CD4-positive, alpha-beta T cell (primary cell): ENCODE measurements at regions not wholly inside any gene's neighbourhood (a gene's known extent, or its start where the extent isn't known, plus 50 kb on each side); places are given as distances from the start of the nearest gene placed in this dataset.

ENCODE experiments used
- ATAC-seq: fragments of 200-7000 bp; cut with Tn5 transposase; one replicate; pipeline ENCODE4 v1.10.0; 2022; ENCODE audit warnings: mild to moderate bottlenecking; ENCODE audit not compliant: poor library complexity
- CTCF ChIA-PET: fragments of 350-600 bp; sonication (Branson Sonifier 250); formaldehyde crosslinking; loops from one replicate; lab custom pipeline; 2021; ENCODE audit warnings: antibody characterized with exemption, inconsistent platforms; lab: Charles Lee
- POLR2A ChIA-PET: fragments of 350-600 bp; sonication (Branson Sonifier 250); formaldehyde crosslinking; loops from one replicate; lab custom pipeline; 2021; ENCODE audit warnings: antibody characterized with exemption, inconsistent platforms; lab: Charles Lee
- DNase-seq, 14 experiments: peaks; one replicate each; pipeline ENCODE4 v3.0.0-alpha.2; 2013 to 2020; ENCODE audit warnings: mixed read lengths in 2 of 14
- H3K27ac ChIP-seq, 2 donors: one replicate each; pipeline versions ENCODE4 v1.5.1 to v1.7.0; 2013; ENCODE audit warnings: low read length in 2 of 2, low read depth in 1 of 2, mild to moderate bottlenecking in 1 of 2
- H3K27me3 ChIP-seq, 2 experiments: 1 replicate in 1 of 2; 2 replicates in 1 of 2; pipeline versions ENCODE4 v1.6.1 to v1.7.0; 2013; ENCODE audit warnings: low read length in 2 of 2, control low read depth in 1 of 2, mild to moderate bottlenecking in 1 of 2, moderate library complexity in 1 of 2; ENCODE audit not compliant: insufficient read depth in 2 of 2, control insufficient read depth in 1 of 2
- H3K36me3 ChIP-seq: one replicate; pipeline ENCODE4 v1.6.1; 2013; ENCODE audit warnings: low read length, control low read depth; ENCODE audit not compliant: insufficient read depth
- H3K4me1 ChIP-seq: one replicate; pipeline ENCODE4 v1.6.1; 2013; ENCODE audit warnings: low read length, control low read depth; ENCODE audit not compliant: insufficient read depth
- H3K4me3 ChIP-seq: one replicate; pipeline ENCODE4 v1.5.1; 2013; ENCODE audit warnings: mild to moderate bottlenecking, low read length, moderate library complexity
- H3K9me3 ChIP-seq, 2 experiments: 1 replicate in 1 of 2; 2 replicates in 1 of 2; pipeline versions ENCODE4 v1.6.1 to v1.7.0; 2013; ENCODE audit warnings: low read length in 2 of 2, mild to moderate bottlenecking in 2 of 2, control low read depth in 1 of 2, moderate library complexity in 1 of 2; ENCODE audit not compliant: control insufficient read depth in 1 of 2, insufficient read depth in 1 of 2
- H3K27ac Mint-ChIP-seq: one replicate; pipeline ENCODE4 v1.8.0; 2020; ENCODE audit warnings: mixed read lengths
- H3K27me3 Mint-ChIP-seq: one replicate; pipeline ENCODE4 v1.8.0; 2021; ENCODE audit warnings: mixed read lengths
- H3K36me3 Mint-ChIP-seq: one replicate; pipeline ENCODE4 v1.8.0; 2021; ENCODE audit warnings: low read depth, mixed read lengths
- H3K4me1 Mint-ChIP-seq: one replicate; pipeline ENCODE4 v1.8.0; 2021; ENCODE audit warnings: low read depth, mixed read lengths
- H3K4me3 Mint-ChIP-seq: one replicate; pipeline ENCODE4 v1.8.0; 2020; ENCODE audit warnings: mild to moderate bottlenecking, mixed read lengths
- H3K9me3 Mint-ChIP-seq: one replicate; pipeline ENCODE4 v1.8.0; 2020; ENCODE audit warnings: mixed read lengths
- CTCF ChIP-seq: fragments of 200-600 bp; IDR thresholded peaks from one replicate; pipeline ENCODE4 v1.8.0; 2022; ENCODE audit warnings: antibody characterized with exemption, mild to moderate bottlenecking
- intact Hi-C, 2 experiments: fragments of 100-400 bp; cut with DNase I in 1 of 2; cut with micrococcal nuclease in 1 of 2; formaldehyde crosslinking; loops; one replicate each; pipeline versions ENCODE4 v1.15.1 to v1.9.0; 2023 to 2025; cut with DNase I, micrococcal nuclease

- TF ChIP-seq CTCF: no peak
- H3K27me3 ChIP-seq: peaks cover 0 to 2% of the 10 kb centered on the region in 2 experiments
- no peak for ATAC-seq
- H3K9me3 ChIP-seq: peaks cover 17 to 20% of the 10 kb centered on the region in 2 experiments
- intact Hi-C loops: no loop called here
- no peak overlapping the region for H3K27ac ChIP-seq
- POLR2A ChIA-PET: no interaction called here
- H3K4me3 Mint-ChIP-seq: no peak overlapping the region
- H3K36me3 ChIP-seq: no peaks in the 10 kb centered on the region
- H3K4me3 ChIP-seq: no peak overlapping the region
- peaks cover 10% of the 10 kb centered on the region for H3K27me3 Mint-ChIP-seq
- CTCF ChIA-PET: no interaction called here
- H3K4me1 Mint-ChIP-seq: no peaks in the 10 kb centered on the region
- no peak for DNase-seq
- no peak overlapping the region for H3K27ac Mint-ChIP-seq
- H3K4me1 ChIP-seq: no peaks in the 10 kb centered on the region
- peaks cover 12% of the 10 kb centered on the region for H3K9me3 Mint-ChIP-seq
- H3K36me3 Mint-ChIP-seq: no peaks in the 10 kb centered on the region
Measured at GRCh38 chr11:70924108-70924507, 328.3 kb downstream of the SHANK2 start.

GRCh38 chr11:70925238-70925637 lies 327.1 kb downstream of the SHANK2 start:
- Mint-ChIP-seq H3K27ac (no peak overlapping the region), H3K4me1 (no peaks in the 10 kb centered on the region), H3K4me3 (no peak overlapping the region), H3K9me3 (peaks cover 10% of the 10 kb centered on the region), H3K27me3 (peaks cover 14% of the 10 kb centered on the region), H3K36me3 (no peaks in the 10 kb centered on the region)
- TF ChIP-seq CTCF: no peak
- H3K9me3 ChIP-seq: peaks cover 17 to 20% of the 10 kb centered on the region in 2 experiments
- ChIA-PET POLR2A (no interaction called here), CTCF (no interaction called here)
- H3K27ac ChIP-seq: no peak overlapping the region
- intact Hi-C loops: no loop called here
- peaks cover 0 to 3% of the 10 kb centered on the region in 2 experiments for H3K27me3 ChIP-seq
- DNase-seq (no peak), ATAC-seq (no peak)
- no peaks in the 10 kb centered on the region for H3K4me1 ChIP-seq
- no peak overlapping the region for H3K4me3 ChIP-seq
- H3K36me3 ChIP-seq: no peaks in the 10 kb centered on the region

- intact Hi-C loops: no loop called here
- Histone ChIP-seq H3K4me1 (no peaks in the 10 kb centered on the region), H3K4me3 (no peak overlapping the region), H3K36me3 (no peaks in the 10 kb centered on the region), H3K9me3 (peaks cover 8 to 24% of the 10 kb centered on the region in 2 experiments), H3K27ac (no peak overlapping the region), H3K27me3 (peaks cover 0 to 4% of the 10 kb centered on the region in 2 experiments)
- Mint-ChIP-seq H3K4me1 (no peaks in the 10 kb centered on the region), H3K27me3 (peaks cover 15% of the 10 kb centered on the region), H3K4me3 (no peak overlapping the region), H3K9me3 (peaks cover 10% of the 10 kb centered on the region), H3K36me3 (no peaks in the 10 kb centered on the region), H3K27ac (no peak overlapping the region)
- TF ChIP-seq CTCF: no peak
- DNase-seq: no peak
- CTCF ChIA-PET: no interaction called here
- ATAC-seq: no peak
- POLR2A ChIA-PET: no interaction called here
Measured at GRCh38 chr11:70926543-70927201, 325.7 kb downstream of the SHANK2 start.
